IMR-90 (cell line): ENCODE measurements at regions not wholly inside any gene's neighbourhood (a gene's known extent, or its start where the extent isn't known, plus 50 kb on each side); places are given as distances from the start of the nearest gene placed in this dataset.

ENCODE experiments used
- BHLHE40 ChIP-seq: fragments of 150-350 bp; IDR thresholded peaks from 2 replicates; pipeline ENCODE4 v1.6.1; 2016; ENCODE audit warnings: mild to moderate bottlenecking, low read depth, low read length
- CEBPB ChIP-seq: IDR thresholded peaks from 2 replicates; pipeline ENCODE4 v1.6.1; 2012; ENCODE audit warnings: low read depth, low read length, improper control_type of control experiment
- CHD1 ChIP-seq: IDR thresholded peaks from 2 replicates; pipeline ENCODE4 v1.6.1; 2012; ENCODE audit warnings: low read depth, low read length, improper control_type of control experiment
- CTCF ChIP-seq: conservative IDR thresholded peaks from 2 replicates; pipeline ENCODE4 v1.5.1; 2012; ENCODE audit warnings: mild to moderate bottlenecking, low read depth, low read length, improper control_type of control experiment
- POLR2A ChIP-seq: IDR thresholded peaks from 2 replicates; pipeline ENCODE4 v1.6.1; 2012; ENCODE audit warnings: mild to moderate bottlenecking, low read depth, low read length
- RAD21 ChIP-seq: IDR thresholded peaks from 2 replicates; pipeline ENCODE4 v1.6.1; 2012; ENCODE audit warnings: low read length, improper control_type of control experiment
- RCOR1 ChIP-seq: IDR thresholded peaks from 2 replicates; pipeline ENCODE4 v1.6.1; 2012; ENCODE audit warnings: mild to moderate bottlenecking, low read length, improper control_type of control experiment; ENCODE audit not compliant: insufficient replicate concordance

GRCh38 chr9:1320051-1320557 is 269.9 kb downstream of the DMRT2 start:
- TF ChIP-seq CTCF: no peak
- no peak for TF ChIP-seq RCOR1
- TF ChIP-seq BHLHE40: no peak
- TF ChIP-seq POLR2A: no peak
- TF ChIP-seq CEBPB: no peak
- no peak for TF ChIP-seq CHD1
- TF ChIP-seq RAD21: no peak
